NCI-H446 treated with DMSO at 0.1 percent for 48 hours (cell line): ENCODE measurements at regions not wholly inside any gene's neighbourhood (a gene's known extent, or its start where the extent isn't known, plus 50 kb on each side); places are given as distances from the start of the nearest gene placed in this dataset.
A peak's percentile ranks its signal among the peaks of the same experiment; 100 is the strongest.

Experiments used
- DNase-seq: peaks from one replicate; lab custom pipeline; 2025; lab: John Stamatoyannopoulos, UW

DNA sequence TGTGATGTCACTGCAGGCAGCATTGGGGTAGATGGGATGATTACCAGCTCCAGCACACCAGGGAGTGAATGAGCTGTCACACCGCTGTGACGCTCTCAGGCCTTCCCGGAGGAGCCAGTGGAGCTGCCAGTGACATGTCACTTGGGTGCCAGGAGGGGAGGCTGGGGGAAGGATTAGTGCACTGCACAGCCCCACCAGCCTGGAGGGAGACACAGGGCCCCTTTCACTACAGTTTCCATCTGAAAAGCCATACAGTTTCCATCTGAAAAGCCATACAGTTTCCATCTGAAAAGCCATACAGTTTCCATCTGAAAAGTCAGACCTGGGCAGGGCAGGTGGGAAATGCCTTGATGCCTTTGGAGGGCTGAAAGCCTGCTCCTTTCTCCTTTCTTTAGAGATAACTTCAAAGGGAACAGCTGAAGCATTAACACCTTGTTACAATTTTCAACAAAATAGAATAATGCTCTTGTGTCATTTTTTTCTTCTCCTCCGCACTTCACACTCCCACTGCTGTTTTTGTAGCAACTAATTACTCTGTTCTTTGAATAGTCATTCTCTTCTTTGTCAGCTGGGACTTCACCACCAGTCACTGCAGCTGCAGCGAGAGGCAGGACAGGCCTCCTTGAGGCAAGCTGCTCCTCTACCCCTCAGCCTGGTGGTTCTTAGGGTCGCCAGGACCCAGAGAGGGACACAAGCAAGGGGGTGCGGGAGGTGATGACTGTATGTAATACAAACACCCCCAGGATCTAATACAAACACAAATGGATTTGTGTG lies 256.9 kb upstream of the RGS6 start:
- no peak for DNase-seq

DNA sequence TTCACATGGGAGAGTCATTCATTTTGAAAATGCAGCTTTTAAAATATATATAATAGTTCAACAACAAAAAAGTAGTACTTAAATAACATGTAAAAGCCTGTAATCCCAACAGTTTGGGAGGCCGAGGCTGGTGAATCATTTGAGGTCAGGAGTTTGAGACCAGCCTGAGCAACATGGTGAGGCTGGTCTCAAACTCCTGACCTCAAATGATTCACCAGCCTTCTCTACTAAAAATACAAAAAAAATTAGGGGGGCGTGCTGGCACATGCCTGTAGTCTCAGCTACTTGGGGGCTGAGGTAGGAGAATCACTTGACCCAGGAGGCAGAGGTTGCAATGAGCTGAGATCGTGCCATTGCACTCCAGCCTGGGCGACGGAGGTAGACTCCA lies 256.3 kb upstream of the RGS6 start:
- no peak for DNase-seq

DNA sequence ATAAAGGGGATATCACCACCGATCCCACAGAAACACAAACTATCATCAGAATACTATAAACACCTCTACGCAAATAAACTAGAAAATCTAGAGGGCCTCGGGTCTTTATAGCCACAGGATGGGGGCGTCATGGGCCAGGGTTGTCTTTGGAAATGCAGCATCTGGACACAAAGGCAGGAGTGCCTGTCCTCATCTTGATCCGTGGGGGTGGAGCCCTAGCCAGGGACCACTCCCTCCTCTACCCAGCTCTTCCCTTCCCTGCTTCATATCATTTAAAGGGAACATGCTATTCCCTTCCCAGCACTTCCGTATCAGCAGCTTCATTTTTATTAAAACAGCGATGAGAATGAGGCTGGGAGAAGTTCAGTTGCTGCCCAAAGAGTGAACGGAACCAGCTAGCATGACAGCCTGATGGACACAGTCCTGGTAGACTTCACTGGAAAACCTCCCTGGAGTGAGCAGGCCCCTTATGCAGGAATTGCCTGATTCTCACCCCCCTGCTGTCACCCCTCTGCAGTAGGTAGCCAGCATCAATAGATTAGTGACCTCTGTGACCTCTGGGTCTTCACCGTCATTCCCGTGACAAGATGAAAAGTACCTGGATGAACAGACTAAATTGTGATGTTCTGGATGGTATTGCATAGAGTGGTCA lies 251.4 kb upstream of the RGS6 start:
- DNase-seq = no peak

DNA sequence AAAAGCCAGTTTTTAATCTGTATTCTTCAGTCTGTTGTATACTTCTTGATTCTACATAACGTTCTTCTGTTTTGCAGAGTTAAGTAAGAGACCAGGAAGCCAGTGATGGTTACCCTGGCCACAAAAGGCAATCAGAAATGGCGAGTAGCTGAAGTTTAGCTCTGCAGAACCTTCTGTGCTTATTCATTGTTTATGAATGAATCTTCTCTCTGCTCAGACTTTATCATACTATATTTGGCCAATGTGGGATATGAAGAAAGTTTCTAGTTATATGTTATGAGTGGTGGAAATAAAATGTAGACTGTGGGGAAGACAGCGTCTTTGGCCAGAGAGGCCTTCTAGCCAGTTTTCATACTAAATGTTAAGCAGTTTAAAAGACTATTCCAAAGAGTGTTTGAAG lies 249.9 kb upstream of the RGS6 start:
- no peak for DNase-seq

DNA sequence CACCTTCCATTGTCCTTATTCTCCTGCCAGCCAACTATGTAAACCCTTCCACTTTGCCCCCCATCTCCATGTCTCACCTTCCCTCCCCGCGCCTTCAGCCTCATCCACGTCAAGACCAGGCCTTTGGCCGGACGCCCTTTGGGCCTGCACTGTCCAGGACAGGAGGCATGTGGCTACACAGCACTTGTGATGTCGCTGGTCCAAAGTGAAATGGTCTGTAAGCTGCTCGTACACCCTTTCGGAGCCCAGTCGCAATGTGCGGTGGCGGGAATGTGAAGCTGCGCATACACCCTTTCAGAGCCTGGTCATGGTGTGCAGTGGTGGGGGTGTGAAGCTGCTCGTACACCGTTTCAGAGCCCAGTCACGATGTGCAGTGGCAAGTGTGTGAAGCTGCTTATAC lies 247.9 kb upstream of the RGS6 start:
- DNase-seq = no peak

DNA sequence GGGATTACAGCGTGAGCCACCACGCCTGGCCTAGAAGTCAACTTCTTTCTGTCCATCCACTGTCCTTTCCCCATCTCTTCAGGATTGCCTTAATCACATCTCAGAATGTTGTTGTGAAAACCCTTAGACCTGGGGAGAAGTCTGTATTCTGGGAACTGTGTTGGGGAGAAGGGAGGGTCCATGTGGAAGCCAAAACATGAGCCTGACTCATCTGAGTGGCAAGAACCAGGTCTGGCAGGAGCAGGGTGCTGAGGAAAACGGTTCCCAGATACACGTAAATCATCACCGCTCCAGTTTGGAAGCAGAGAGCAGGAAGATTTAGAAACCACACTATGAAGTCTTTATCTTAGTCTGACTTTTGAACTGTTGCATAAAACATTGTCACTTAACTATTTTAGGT lies 245.6 kb upstream of the RGS6 start:
- peak; percentile 4 for DNase-seq

DNA sequence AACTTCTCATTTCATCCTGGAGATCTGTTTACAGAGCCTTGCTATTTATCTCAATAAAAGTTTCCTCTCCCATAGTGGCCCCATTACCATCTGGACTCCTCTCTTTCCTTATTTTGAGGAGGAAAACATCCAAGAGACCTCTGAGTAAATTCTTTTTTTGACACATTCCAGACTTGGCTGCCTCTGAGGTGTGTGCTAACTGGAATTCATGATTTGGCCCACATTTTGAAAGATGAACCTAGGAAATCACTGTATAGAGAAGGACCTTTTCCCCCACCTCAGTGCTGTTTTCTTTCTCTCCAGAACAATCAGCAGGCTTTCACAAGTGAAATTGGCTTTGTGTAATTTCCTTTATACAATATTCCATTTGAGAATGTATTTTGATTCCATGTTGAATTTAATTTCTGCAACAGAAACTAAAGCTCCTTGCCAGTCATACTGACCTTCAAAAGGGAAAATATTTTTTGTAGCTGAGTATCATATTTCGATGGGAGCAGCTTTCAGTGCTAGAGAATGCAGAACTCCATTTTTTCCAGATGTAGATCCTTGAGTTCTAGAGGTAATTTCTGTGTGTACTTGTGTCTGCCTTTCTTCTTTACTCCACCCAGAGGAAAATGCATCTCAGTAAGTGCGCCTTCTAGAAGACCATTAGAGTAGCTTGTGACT lies 244.9 kb upstream of the RGS6 start:
- DNase-seq = peak; percentile 15

DNA sequence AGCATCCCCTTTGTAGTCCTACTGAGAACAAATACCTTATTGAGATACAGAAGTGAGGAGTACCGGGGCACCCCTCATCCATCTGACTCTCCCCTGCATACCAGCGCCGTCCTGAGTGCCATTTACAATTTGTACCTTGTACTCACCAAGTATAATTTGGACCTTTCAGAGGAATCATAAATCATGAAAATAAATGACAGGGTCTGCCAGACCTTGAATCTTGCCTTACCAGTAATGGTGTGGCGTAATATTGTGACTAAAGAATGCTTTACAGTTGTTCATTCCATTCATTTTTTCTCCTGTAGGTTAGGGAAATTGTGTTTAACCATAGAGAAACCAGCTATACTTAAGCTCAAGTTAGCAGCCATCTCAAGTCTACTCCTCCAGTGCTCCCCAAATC lies 243.7 kb upstream of the RGS6 start:
- no peak for DNase-seq

DNA sequence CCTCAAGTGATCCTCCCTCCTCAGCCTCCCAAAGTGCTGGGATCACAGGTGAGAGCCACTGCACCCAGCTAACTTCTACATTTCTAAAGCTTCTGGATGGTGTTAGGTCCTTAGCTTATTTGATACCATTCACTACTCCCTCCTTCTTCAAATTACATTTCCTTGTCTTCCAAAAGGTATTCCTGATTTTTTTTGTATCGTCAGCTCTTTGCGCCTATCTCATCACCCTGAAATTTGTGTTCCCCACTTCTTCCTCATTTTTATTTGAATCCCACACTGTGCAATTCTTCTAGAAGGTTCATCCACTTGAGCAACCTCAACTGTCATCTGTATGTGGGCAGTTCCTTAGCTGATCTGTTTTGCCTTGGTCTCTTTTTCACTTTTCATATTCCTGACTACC lies 241.8 kb upstream of the RGS6 start:
- DNase-seq = no peak

DNA sequence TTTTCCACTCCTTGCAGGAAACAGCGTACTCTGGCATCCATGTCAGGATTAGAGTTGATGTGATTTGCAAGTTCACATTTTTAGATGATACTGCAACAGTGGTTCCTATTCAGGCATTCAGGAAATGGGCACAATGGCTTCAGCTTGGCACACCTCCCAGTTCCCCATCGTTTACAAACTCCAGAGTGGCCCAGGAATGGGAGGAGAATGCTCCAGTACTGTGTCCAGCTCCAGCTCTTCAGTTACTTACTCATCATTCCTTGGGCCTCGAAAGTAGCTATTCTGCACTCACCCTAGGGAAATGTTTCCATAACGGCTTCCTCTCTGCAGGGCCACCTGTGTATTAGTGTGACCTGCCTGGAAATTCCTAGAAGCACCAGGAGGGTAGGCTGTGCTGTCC lies 239.7 kb upstream of the RGS6 start:
- no peak for DNase-seq

DNA sequence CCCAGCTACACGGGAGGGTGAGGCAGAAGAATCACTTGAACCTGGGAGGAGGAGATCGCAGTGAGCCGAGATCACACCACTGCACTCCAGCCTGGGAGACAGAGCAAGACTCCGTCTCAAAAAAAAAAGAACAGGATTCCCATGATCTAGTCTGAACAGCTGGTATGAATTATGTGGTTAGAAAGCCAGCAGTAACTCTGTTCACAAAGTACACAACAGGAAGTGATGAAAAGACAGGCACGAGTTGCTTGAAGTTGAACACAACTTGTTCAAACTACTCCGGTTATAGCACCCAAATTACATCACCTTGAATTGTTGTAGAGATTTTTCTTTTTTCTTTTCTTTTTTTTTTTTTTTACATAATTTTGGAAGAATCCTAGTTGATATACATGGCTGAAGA lies 238.8 kb upstream of the RGS6 start:
- DNase-seq = no peak

DNA sequence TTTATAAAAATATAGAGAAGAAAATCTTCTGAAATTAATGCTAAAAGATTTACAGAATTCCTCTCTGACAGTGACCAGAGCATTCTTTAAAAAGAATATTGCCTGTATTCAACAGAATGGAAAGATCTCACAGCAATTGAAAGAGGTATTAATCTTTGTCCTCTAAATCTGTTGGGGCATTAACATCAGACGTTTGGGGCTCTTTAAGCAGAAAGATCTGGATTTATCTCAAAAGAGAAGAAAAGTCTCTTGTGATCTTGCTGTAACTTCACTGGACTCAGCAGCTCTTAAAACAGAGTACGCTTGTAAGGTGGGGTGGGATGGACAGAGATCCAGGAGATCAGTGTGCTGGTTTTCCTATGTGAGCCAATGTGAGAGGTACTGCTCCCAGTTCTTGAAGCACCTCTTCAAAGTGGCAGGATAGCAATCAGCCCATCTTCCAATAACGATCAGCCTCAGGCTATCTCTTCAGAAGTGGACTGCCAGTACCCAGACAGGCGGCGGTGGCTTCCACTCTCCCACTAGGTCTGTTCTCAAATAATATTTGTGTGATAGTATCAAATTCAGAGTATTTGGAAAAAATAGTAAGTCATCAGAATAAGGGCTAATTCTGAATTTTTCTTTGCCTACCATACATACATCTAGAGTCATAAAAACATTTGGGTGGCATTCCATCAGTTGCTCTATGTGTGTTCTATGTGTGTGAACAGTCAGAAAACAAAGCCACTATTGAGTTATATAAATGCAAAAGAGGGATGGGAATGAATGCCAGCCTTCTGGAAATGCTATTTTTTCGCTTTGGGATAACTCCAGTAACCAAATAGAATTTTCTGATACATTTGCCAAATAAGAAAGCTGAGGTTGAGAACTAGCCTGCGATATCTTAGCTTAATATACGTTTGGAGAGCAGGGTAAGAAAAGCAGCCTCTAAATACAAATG lies 237.4 kb upstream of the RGS6 start:
- no peak for DNase-seq

DNA sequence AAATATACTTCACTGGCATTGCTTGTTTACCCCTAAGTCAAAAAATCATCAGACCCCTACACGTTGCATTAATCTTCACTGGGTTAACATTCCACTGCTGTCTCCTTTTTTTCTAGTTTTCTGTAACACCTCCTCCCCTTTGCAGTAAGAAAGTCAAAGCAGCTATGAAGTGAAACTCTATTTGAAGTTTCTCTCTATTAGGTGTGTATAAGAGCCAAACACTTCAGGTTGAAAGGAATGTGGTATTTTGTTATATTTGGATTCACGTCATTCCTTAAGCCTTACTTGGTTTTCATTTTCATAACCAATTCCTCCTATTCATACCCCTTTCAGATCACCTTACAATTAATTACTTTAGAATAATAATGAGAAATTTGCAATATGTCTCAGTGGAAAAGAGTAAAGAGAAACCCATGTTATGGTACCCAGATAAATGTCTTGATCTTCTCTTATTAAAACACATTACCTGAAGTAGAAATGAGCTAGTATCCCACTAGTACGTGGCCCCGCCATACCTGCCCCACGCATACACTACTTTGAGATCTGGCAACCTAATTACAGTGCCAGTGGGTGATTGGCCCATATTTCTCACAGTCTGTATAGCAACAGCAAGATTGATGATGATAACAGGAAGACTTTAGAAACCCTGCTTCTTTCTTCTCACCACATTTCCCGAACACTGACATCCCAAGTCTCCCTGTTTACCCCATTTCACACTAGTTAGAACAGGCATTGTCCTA lies 236.4 kb upstream of the RGS6 start:
- no peak for DNase-seq

DNA sequence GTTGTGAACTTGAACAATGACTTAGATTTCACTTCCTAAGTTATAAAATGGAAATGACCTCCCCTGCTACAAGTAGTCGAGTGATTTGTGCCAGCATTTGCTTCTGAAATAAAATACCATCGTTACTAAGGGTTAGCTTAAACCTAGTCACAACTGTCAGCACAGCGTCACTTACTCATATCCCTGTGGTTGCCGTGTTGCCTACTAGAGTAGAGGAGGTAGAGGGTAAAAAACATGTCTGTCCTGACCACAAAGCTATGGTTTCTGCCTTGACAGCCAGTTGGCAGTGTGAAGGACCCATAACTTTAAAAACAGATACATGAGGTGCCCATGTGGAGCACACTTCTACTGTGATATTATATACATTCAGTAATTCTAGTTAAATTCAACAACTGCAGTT lies 234.2 kb upstream of the RGS6 start:
- DNase-seq = no peak

DNA sequence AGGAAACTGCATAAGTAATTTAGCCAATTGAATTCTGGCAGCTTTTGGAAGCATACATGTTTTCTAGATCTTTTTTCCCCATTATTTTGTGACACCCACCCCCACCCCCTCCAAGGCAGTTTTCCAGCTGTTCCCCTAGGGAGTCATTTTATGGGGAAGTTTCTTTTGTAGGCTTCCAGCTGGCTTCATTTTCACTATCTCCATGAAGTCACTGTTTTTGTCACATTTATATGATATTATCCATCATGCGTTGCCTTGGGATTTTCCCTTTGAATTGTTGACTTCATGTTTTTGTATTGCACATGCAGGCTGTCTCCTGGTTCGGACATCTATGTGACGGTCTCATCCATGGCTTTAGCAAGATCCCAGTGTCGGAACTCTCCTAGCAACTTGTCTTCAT lies 233.6 kb upstream of the RGS6 start:
- DNase-seq = peak; percentile 36

DNA sequence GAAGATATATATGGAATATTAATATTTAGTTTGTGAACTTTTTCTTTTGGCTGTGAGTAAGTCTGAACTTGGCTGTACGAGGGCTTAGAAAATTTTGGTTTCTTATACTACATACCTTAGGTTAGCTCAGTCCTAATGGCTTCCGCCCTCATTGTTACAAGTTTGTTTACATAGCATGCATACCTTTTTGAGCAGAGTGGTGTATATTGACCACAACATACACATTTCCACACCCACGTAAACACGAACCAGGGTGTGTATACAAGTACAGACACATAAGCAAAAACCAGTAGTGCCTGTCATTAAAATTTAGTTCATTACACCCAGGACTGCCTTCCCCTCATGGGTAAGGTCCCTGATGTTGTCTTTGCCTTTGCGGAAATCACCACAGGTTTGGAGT lies 230.2 kb upstream of the RGS6 start:
- DNase-seq = no peak

DNA sequence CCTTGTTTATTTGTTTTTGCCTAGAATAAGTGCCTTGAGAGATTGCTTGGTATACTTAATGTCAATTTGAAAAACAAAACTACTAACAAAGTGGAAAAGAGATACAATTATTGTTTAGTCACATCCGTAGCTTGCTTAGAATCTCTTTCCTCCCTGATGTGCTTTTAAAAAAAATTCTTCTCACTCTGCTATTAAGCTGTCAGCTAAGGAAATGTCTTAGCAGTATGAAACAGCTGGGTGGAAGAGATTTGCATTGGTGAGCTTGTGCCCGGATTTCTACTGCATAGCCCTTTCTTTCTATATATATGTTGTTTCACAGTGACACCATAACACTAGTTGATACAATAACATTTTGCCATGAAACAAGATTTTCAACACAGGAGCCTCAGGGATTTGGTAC lies 229.4 kb upstream of the RGS6 start:
- DNase-seq = no peak

DNA sequence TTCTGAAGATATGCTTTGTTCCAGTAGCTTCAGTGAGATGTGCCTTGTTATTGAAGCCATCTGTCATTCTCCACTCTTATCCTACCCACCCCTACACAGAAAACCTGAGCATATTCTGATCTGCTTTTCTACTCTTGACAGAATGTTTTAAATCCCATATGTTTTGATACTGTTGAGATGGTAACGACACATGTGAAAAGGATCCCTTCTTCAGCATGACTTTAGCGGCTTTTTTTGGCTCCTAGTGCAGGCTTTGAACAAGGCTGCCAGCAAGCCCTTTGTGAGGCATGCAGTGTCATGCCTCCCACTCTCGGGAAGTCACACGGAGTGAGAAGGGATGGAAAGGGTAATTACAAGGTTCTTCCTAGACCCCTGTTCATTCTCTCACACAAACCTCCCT lies 228.8 kb upstream of the RGS6 start:
- DNase-seq = peak; percentile 71

DNA sequence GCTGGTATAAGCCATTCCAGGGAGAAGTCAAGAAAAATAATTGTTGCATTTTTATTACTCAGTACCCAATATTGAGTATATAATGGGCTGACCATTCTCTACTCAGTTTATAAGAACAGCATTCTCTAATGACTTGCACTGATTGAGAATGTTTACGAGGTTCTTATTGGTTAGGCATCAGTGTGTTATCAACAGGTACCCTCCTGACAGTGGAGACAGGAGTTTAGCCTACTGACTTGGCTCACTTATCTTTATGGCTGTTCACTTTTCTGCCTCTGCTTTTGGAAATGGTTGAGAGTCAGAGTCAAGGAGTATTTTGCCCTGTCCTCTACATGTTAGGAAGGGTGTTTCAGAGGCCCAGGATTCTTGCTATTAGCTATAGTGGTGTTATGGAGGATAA lies 228.0 kb upstream of the RGS6 start:
- no peak for DNase-seq

DNA sequence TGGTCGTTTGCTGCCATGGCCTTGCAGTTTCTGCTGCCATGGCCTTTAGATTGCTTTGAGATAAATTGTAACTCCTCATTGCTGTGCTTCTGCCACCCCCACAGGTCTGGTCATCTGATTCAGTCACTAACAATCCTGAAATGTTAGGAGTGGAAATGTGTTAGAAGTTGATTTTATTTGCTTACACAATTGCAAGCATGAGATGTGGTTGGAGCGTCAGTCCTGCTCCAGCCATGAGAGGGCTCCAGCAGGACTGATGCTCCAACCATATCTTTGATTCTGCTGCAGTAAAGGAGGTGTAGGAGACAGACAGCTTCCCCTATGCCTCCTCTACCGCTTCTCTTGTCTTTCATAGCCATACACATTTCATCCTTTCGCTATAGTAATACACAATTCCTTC lies 226.8 kb upstream of the RGS6 start:
- DNase-seq = no peak

DNA sequence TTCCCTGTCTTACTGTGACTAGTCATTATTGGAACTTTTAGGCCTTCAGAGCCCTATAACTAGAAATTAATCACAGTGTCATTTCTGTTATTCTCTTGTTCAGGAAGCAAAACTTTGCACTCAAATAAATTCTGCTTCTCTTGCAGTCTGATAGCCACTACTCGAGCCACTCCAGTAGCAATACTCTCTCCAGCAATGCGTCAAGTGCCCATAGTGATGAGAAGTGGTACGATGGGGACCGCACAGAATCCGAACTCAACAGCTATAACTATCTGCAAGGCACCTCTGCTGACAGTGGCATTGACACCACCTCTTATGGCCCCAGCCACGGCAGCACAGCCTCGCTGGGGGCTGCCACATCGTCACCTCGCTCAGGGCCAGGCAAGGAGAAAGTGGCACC lies 223.2 kb upstream of the RGS6 start:
- DNase-seq = no peak

DNA sequence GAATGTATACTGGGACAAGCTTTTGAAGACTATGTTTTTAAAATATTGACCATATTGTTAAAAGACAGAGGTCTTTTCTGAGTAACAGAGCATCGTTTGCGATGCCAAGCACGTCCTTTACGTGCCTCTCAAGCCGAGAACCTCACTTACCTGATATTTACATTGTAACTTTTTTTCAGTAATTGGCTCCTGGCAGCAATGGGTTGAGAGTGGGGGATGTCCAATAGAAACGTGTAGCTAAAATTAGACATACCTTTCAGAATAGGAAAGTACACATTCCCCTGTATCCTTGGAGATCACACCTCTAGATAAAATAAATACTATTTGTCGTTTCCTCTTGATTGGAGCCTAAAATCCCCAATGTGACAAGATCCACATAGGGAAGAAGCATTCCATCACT lies 222.2 kb upstream of the RGS6 start:
- no peak for DNase-seq
